MM.1S (cell line): ENCODE measurements at regions not wholly inside any gene's neighbourhood (a gene's known extent, or its start where the extent isn't known, plus 50 kb on each side); places are given as distances from the start of the nearest gene placed in this dataset.
"Not testable (repeated sequence)": the region's sequence is repeated elsewhere in the genome, so short reads cannot be mapped to it uniquely, and the experiment has no call there.

Source experiments
- DNase-seq: peaks from one replicate; pipeline ENCODE4 v3.0.0-alpha.2; 2015
- H2AFZ ChIP-seq: fragments of 300-600 bp; sonication (generic); 2 replicates; pipeline ENCODE4 v1.6.0; 2016; ENCODE audit warnings: antibody characterized with exemption, low read length
- H3F3A ChIP-seq: fragments of 300-600 bp; sonication (generic); 2 replicates; pipeline ENCODE4 v1.6.1; 2016; ENCODE audit warnings: mild to moderate bottlenecking, antibody characterized with exemption, low read length, moderate library complexity, mixed read lengths; ENCODE audit not compliant: insufficient read depth
- H3K27ac ChIP-seq: fragments of 300-600 bp; sonication (generic); 2 replicates; pipeline ENCODE4 v1.5.1; 2016; ENCODE audit warnings: mild to moderate bottlenecking, low read length
- H3K27me3 ChIP-seq: fragments of 300-600 bp; sonication (generic); replicated peaks from 2 replicates; pipeline ENCODE4 v1.6.0; 2016; ENCODE audit warnings: low read length; ENCODE audit not compliant: insufficient read depth
- H3K36me3 ChIP-seq: fragments of 300-600 bp; sonication (generic); replicated peaks from 2 replicates; pipeline ENCODE4 v1.6.1; 2016; ENCODE audit warnings: mild to moderate bottlenecking, low read length, mixed read lengths; ENCODE audit not compliant: insufficient read depth
- H3K4me1 ChIP-seq: fragments of 300-600 bp; sonication (generic); 2 replicates; pipeline ENCODE4 v1.6.1; 2016; ENCODE audit warnings: low read length, mixed read lengths
- H3K4me2 ChIP-seq: fragments of 300-600 bp; sonication (generic); 2 replicates; pipeline ENCODE4 v1.6.0; 2016; ENCODE audit warnings: low read depth, low read length
- H3K4me3 ChIP-seq: fragments of 300-600 bp; sonication (generic); 2 replicates; pipeline ENCODE4 v1.5.1; 2016; ENCODE audit warnings: low read length, mixed read lengths
- H3K79me2 ChIP-seq: fragments of 300-600 bp; sonication (generic); 2 replicates; pipeline ENCODE4 v1.6.1; 2016; ENCODE audit warnings: mixed run types, low read length, mixed read lengths
- H3K9ac ChIP-seq: fragments of 300-600 bp; sonication (generic); 2 replicates; pipeline ENCODE4 v1.6.1; 2016; ENCODE audit warnings: low read length, mixed read lengths
- H3K9me2 ChIP-seq: fragments of 300-600 bp; sonication (generic); replicated peaks from 2 replicates; pipeline ENCODE4 v1.6.1; 2016; ENCODE audit warnings: mild to moderate bottlenecking, low read length, mixed read lengths; ENCODE audit not compliant: insufficient read depth
- H3K9me3 ChIP-seq: fragments of 300-600 bp; sonication (generic); replicated peaks from 2 replicates; pipeline ENCODE4 v1.6.1; 2016; ENCODE audit warnings: mild to moderate bottlenecking, low read length, mixed read lengths; ENCODE audit not compliant: insufficient read depth
- H4K20me1 ChIP-seq: fragments of 300-600 bp; sonication (generic); 2 replicates; pipeline ENCODE4 v1.6.1; 2016; ENCODE audit warnings: mild to moderate bottlenecking, low read length, moderate library complexity, mixed read lengths; ENCODE audit not compliant: insufficient read depth
- EZH2 ChIP-seq: fragments of 300-600 bp; sonication (generic); optimal IDR thresholded peaks from 2 replicates; pipeline ENCODE3; 2017; ENCODE audit warnings: low read depth, mild to moderate bottlenecking, antibody characterized with exemption, low read length, mixed read lengths
- EZH2phosphoT487 ChIP-seq: fragments of 300-600 bp; sonication (generic); IDR thresholded peaks from 2 replicates; pipeline ENCODE4 v1.6.1; 2018; ENCODE audit warnings: antibody characterized with exemption, low read length
- TF ChIP-seq, protein P1 (sequence below): fragments of 300-600 bp; sonication (generic); IDR thresholded peaks from 2 replicates; pipeline ENCODE4 v1.5.1; 2016; ENCODE audit warnings: antibody characterized with exemption, low read length, mixed read lengths

DNA sequence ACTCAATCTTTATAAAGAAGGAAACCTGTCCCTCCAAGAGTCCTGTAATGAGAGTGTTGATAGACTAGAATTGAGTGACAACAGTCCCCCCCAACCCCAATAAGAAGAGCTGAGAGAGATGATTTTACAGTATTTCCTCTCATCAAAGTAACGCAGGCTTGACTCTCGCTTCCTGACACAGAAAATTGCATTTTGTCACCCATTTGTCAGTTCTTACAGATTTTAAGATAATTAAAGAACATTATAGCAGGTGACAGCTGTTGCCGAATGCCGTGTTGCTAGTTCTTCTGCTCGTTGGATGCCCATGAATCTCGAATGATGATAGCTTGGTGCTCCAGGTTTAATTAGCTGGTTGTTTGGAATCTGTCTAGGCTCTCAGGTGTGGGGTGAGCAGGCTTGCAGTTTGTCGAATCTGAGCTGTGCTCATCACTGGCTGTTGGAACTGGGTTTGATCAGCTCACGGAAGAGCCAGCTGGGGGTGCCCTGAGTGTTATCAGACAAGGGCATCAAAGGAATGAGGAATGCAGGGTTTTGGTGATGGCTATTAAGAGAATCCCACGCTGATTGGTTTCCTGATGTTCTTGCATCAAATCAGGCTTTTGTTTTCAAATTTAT, 84.8 kb upstream of the CPHXL start:
- Histone ChIP-seq H3K9me2 (no peaks in the 10 kb centered on the region), H3K27ac (no peak overlapping the region), H3K4me2 (no peak overlapping the region), H3K9ac (no peak overlapping the region), H3K4me3 (no peak overlapping the region), H3K9me3 (no peaks in the 10 kb centered on the region), H3F3A (no peaks in the 10 kb centered on the region), H3K4me1 (no peaks in the 10 kb centered on the region), H3K36me3 (no peaks in the 10 kb centered on the region), H3K27me3 (no peaks in the 10 kb centered on the region), H3K79me2 (no peaks in the 10 kb centered on the region), H2AFZ (no peak overlapping the region), H4K20me1 (no peaks in the 10 kb centered on the region)
- TF ChIP-seq, protein P1, sequence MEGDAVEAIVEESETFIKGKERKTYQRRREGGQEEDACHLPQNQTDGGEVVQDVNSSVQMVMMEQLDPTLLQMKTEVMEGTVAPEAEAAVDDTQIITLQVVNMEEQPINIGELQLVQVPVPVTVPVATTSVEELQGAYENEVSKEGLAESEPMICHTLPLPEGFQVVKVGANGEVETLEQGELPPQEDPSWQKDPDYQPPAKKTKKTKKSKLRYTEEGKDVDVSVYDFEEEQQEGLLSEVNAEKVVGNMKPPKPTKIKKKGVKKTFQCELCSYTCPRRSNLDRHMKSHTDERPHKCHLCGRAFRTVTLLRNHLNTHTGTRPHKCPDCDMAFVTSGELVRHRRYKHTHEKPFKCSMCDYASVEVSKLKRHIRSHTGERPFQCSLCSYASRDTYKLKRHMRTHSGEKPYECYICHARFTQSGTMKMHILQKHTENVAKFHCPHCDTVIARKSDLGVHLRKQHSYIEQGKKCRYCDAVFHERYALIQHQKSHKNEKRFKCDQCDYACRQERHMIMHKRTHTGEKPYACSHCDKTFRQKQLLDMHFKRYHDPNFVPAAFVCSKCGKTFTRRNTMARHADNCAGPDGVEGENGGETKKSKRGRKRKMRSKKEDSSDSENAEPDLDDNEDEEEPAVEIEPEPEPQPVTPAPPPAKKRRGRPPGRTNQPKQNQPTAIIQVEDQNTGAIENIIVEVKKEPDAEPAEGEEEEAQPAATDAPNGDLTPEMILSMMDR = no peak
- no peak for TF ChIP-seq EZH2
- TF ChIP-seq EZH2phosphoT487 = no peak
- no peak for DNase-seq

DNA sequence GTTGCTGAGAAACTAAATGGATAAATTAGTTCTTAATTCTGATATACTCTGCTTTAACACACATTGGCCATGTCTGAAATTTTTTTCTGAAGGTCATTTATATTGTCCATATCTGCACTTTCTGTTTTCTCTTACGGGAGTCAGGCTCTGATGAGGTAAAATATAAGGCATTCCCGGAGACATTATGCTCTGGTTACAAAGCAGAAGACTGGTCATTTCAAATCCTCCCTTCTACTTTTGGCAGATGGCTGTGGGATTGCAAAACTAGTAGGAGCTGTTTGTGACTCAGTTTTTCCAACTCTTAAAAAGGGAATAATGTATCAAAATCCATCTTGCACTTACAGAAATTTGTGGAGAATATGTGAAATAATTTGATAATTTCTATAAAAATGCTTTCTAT, 92.2 kb upstream of the CPHXL start:
- H3K9me2 ChIP-seq = no peaks in the 10 kb centered on the region
- H3K27ac ChIP-seq = no peak overlapping the region
- H3F3A ChIP-seq = no peaks in the 10 kb centered on the region
- no peak for DNase-seq
- H3K36me3 ChIP-seq = no peaks in the 10 kb centered on the region
- H4K20me1 ChIP-seq = no peaks in the 10 kb centered on the region
- no peaks in the 10 kb centered on the region for H3K4me1 ChIP-seq
- no peak overlapping the region for H3K4me3 ChIP-seq
- H3K27me3 ChIP-seq = no peaks in the 10 kb centered on the region
- H3K4me2 ChIP-seq = no peak overlapping the region
- TF ChIP-seq EZH2 = no peak
- TF ChIP-seq, protein P1 = no peak
- H3K9ac ChIP-seq = no peak overlapping the region
- no peak overlapping the region for H2AFZ ChIP-seq
- H3K9me3 ChIP-seq = no peaks in the 10 kb centered on the region
- no peaks in the 10 kb centered on the region for H3K79me2 ChIP-seq

DNA sequence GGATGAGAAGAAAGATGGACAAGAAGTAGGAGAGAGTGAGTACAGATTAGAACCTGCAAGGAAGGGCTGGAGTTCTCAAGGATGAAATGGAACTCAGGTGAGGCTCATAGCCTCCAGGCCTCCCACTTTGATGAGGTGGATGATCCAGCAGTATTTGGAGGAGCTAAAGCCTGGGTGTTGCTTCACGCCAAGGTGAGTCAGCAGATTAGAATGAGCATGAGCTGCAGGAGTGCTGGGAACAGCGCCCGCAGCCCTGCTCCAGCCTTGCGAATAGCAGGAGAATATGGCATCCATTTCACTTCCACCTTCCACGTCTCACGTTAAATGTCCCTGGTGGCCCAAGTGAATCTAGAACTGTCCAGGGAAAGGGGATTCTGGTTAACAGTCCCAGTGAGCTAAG, 94.4 kb upstream of the CPHXL start:
- Histone ChIP-seq H3K36me3 (no peaks in the 10 kb centered on the region), H2AFZ (no peak overlapping the region), H3K9me3 (no peaks in the 10 kb centered on the region), H3K79me2 (no peaks in the 10 kb centered on the region), H3K27ac (no peak overlapping the region), H3K4me2 (no peak overlapping the region), H3F3A (no peaks in the 10 kb centered on the region), H3K4me3 (no peak overlapping the region), H3K9ac (no peak overlapping the region), H3K27me3 (no peaks in the 10 kb centered on the region), H3K9me2 (no peaks in the 10 kb centered on the region), H3K4me1 (no peaks in the 10 kb centered on the region), H4K20me1 (no peaks in the 10 kb centered on the region)
- DNase-seq = no peak
- TF ChIP-seq EZH2 = no peak

DNA sequence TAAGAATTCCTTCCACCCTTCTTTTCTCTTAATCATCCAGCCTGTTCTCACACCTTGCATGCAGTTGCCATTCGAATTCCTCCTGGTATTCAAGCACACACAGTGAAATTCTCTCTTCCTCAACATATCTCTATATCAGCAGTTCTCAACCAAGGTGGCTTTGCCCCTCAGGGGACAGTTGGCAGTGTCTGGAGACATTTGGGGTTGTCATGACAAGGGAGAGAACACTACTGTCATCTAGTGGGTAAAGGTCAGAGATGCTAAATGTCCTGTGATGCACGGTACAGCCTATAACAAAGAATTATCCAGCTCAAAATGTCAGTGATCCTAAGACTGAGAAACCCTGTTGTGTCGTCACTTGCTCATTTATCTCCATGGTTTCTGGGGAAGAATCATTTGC, 94.8 kb upstream of the CPHXL start:
- H3K27ac ChIP-seq = no peak overlapping the region
- no peak overlapping the region for H3K9ac ChIP-seq
- no peaks in the 10 kb centered on the region for H3K9me3 ChIP-seq
- H3F3A ChIP-seq = no peaks in the 10 kb centered on the region
- no peak overlapping the region for H2AFZ ChIP-seq
- no peaks in the 10 kb centered on the region for H3K4me1 ChIP-seq
- H3K9me2 ChIP-seq = no peaks in the 10 kb centered on the region
- no peak overlapping the region for H3K4me2 ChIP-seq
- DNase-seq = no peak
- no peaks in the 10 kb centered on the region for H4K20me1 ChIP-seq
- no peak overlapping the region for H3K4me3 ChIP-seq
- no peaks in the 10 kb centered on the region for H3K36me3 ChIP-seq
- H3K79me2 ChIP-seq = no peaks in the 10 kb centered on the region
- no peaks in the 10 kb centered on the region for H3K27me3 ChIP-seq
- no peak for TF ChIP-seq EZH2
- TF ChIP-seq EZH2phosphoT487 = no peak
- TF ChIP-seq, protein P1 = no peak

DNA sequence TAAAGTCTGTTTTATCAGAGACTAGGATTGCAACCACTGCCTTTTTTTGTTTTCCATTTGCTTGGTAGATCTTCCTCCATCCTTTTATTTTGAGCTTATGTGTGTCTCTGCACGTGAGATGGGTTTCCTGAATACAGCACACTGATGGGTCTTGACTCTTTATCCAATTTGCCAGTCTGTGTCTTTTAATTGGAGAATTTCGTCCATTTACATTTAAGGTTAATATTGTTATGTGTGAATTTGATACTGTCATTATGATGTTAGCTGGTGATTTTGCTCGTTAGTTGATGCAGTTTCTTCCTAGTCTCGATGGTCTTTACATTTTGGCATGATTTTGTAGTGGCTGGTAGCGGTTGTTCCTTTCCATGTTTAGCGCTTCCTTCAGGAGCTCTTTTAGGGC, 99.5 kb upstream of the CPHXL start:
- H3K27ac ChIP-seq, H3K9me3 ChIP-seq, H3K79me2 ChIP-seq, H3K4me3 ChIP-seq, DNase-seq, H3F3A ChIP-seq, H3K4me1 ChIP-seq, H3K9me2 ChIP-seq, H3K27me3 ChIP-seq, H2AFZ ChIP-seq, H3K4me2 ChIP-seq, H3K9ac ChIP-seq, H3K36me3 ChIP-seq, H4K20me1 ChIP-seq: not testable (repeated sequence)
